ENCODE measurements at regions not wholly inside any gene's neighbourhood (a gene's known extent, or its start where the extent isn't known, plus 50 kb on each side); places are given as distances from the start of the nearest gene placed in this dataset.

- no peak for TF ChIP-seq CTCF (conservative IDR thresholded peaks at IDR 0.05; ENCODE audit: low read depth, low read length)
- TF ChIP-seq EZH2 (IDR thresholded peaks at IDR 0.05; ENCODE audit: borderline replicate concordance, low read depth, low read length, poor library complexity, severe bottlenecking) = no peak
These were observed 247.2 kb upstream of the LRRN1 start for GRCh38 chr3:3551981-3552380.

All from A673 (cell line).